HG02970 (cell line): ENCODE measurements at regions not wholly inside any gene's neighbourhood (a gene's known extent, or its start where the extent isn't known, plus 50 kb on each side); places are given as distances from the start of the nearest gene placed in this dataset.

Experiments used
- ATAC-seq: cut with Tn5 transposase; IDR thresholded peaks from one replicate; pipeline ENCODE4 v1.9.1; 2021; ENCODE audit warnings: mild to moderate bottlenecking, moderate library complexity, moderate number of reproducible peaks; ENCODE audit not compliant: unreplicated experiment, low FRiP score

- no peak for ATAC-seq
Measured at GRCh38 chr13:108525827-108526226, 103.6 kb upstream of the MYO16 start.

DNA sequence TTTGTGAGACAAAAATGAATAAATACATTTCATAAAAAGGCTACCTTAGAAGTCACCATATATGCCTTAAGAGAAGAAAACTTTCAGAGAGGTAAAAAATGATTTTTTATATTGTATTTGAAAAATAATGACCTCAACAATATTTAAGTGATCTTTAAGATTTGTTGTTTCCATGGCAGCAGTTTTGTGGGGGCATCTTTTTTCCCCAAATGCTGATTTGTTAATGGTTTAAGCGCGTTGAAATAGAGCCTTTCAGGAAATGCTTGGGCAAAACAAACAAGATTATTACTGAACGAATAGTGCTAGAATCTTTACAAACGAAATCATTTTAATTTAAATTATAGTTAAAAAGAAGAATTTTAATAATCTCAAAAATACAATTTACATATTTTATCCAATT is 103.1 kb upstream of the MYO16 start:
- ATAC-seq = no peak

GRCh38 chr13:108527844-108528243 is 101.6 kb upstream of the MYO16 start:
- ATAC-seq = no peak

DNA sequence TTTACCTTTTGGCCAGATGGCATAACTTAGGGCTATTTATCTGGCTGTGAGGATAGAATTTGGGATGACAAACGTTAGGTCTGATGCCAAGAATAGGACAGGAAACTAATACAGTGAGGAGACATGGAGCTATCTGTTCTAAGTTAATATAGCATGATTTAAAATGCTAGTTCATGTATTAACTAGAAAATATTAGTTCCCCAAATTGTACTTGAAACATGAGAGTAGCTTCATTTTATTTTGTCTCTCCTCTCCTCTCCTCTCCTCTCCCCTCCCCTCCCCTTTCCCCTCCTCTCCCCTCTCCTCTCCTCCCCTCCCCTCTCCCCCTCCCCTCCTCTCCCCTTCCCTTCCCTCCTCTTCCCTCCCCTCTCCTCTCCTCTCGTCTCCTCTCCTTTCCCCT is 101.1 kb upstream of the MYO16 start:
- ATAC-seq = no peak

DNA sequence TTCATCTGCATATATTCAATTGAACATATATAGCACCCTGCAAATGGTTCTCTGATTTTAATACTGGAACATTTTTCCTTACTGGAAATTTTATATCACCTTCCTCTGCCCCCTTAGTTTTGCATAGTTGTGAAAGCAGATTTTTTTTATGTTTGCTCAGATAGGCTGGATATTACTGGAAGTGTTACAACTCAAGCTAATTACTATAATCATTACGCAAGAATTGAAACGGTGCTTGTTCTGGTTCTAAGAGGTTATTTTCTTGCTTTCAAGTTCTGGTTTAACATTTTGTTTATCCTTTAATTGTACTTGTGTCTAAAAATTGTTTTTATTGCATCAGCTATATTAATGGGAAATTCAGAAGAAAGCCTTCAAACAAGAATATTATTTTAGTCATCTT is 95.6 kb upstream of the MYO16 start:
- ATAC-seq = no peak

- ATAC-seq = no peak
Measured at GRCh38 chr13:108534728-108535127, 94.7 kb upstream of the MYO16 start.

DNA sequence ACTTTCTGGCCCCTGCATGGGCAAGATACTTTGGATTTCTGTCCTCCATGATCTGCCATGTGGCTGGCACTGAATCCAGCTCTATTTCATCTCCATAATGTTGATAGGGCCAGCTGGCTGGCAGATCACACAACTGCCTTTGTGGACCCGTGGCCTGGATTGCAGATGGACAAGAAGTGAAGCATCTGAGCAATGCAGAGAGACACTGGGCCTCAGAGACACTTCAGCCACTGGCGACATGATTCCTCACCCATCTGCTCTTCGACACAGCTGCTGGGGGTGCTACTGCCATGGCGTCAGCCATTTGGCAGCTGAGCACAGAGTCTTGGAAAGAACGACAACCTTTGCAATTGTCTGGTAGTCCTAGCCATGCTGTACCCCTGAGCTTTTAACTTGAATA is 79.5 kb upstream of the MYO16 start:
- no peak for ATAC-seq

GRCh38 chr13:108551674-108552073 is 77.7 kb upstream of the MYO16 start:
- ATAC-seq = no peak

DNA sequence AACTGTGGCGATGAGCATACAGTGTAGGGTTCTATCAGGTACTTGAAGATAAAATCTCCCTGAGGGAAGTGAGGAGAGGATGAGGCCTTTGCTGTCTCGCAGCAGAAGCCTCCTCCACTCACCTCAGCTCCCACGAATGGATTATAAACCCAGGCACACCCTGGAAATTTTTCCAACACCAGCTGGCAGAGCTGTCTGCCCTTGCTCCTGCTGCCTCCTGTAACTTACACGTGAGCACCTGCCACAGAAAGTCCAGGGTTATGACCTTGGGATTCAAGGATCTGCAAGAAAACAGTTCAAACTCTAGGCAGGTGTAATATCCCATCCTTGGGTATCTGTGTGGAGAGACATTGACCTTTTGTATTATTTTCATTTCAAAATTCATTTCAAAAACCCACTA is 70.9 kb upstream of the MYO16 start:
- ATAC-seq = no peak

DNA sequence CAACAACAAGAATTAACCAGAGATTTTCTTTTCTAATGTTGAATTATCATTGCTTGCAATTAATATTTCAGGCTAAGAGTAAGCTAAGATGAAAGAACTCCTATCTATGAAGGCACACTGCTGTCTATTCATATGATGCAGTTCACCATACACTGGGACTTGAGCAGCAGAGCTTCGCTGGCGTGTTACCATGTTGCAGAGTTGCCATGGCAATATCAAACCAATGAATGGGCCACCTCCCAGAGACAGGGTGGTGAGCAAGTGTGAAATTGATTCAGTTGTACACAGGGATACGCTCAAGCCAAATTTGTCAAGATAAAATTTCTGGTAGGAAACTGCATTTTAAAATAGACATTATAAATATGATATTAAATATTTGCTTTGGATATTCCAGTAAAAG is 69.3 kb upstream of the MYO16 start:
- ATAC-seq = no peak

GRCh38 chr13:108561149-108561548 is 68.3 kb upstream of the MYO16 start:
- ATAC-seq = no peak

DNA sequence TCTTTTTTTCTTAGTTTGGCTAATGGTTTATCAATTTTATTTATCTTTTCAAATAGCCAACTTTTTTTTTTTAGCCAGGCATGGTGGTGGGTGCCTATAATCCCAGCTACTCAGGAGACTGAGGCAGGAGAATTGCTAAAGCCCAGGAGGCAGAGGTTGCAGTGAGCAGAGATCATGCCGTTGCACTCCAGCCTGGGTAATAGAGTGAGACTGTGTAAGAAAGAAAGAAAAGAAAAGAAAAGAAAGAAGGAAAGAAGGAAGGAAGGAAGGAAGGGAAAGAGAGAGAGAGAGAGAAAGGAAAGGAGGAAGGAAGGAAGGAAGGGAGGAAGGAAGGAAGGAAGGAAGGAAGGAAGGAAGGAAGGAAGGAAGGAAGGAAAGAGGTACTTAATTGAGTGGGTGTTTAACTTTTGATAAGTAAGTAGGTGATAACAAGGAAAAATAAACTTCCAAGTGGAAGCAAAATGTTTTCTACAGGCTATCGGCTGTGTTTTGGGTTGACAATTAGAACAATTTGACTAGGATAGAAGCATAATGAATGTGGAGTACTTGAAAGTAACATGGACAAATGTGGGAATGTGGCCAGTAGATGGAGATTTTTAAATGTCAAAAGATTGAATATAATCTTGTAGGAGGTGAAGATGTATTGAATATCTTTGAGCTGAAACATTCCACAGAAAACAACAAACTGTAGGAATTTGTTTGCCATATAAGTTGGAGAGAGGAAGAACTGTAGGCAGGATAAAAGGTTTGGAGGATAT is 62.8 kb upstream of the MYO16 start:
- ATAC-seq = no peak

DNA sequence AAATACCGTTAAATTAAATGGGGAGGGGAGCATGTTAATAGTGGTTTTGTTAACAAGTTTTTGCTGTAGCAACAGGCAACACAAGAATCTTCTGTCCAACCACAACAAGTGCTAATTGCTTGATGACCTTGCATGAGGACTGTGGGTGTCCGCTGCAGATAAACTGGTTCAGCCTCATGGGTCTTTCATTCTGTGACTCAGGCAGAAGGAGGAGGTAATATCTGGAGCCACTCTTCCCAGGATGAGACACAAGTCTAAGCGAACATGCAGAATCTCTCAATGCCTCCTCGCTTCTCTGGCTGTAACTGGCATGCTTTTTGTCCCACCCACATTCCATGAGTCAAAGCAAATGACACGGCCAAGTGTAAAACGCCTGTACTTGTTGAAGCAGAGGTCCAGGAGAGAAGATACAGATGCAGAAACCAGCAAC is 56.6 kb upstream of the MYO16 start:
- no peak for ATAC-seq

DNA sequence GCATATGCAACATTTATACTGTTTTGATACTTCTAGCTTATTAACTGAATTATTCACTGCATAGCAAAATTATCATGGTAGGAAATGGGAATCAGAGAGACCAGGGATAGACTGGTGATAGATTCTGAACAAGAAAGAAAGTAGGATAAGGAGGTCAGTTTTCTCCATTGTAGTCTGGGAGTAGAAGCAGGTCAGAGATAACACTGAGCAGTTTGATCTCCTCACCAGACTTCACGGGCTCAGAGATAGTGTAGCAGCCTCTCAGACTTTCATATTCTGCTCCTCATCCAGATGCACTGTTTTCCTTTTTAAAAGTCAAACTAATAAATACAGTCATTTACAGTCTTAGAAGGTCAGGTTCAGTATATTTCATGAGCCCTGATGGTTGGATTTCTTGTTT is 56.0 kb upstream of the MYO16 start:
- ATAC-seq = no peak

GRCh38 chr13:108574856-108575255 is 54.6 kb upstream of the MYO16 start:
- ATAC-seq = no peak

DNA sequence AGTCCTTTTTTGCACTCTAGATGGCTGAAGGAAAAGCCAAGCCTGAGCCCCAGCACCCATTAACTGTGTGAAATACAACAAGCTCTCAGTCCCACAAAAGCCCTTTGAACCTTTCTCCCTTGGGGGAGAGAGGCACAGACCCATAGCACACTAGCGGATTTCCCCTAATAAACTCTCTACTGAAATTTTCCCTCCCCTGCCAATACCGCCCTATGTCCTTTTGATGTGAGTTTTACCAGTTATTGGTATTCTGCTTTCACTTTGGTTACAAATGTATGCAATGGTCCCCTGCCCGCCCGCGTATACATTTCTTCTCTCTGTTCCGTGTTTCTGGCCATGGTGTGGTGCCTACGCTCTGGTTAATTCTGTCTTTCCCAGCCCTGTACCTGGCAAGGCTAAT is 54.0 kb upstream of the MYO16 start:
- no peak for ATAC-seq
